Endothelial cell of umbilical vein (primary cell): ENCODE measurements at regions not wholly inside any gene's neighbourhood (a gene's known extent, or its start where the extent isn't known, plus 50 kb on each side); places are given as distances from the start of the nearest gene placed in this dataset.

Source experiments
- BruUV-seq: library from RNA; stranded (reverse); fragments of 400-500 nt; replicated peaks from 2 replicates; lab custom pipeline; 2021; lab: Mats Ljungman, UMichigan
- CTCF ChIA-PET: fragments of 300-600, 350-600 bp; sonication (Branson Sonifier 250); formaldehyde crosslinking; loops from one replicate; lab custom pipeline; 2021; ENCODE audit warnings: antibody characterized with exemption, inconsistent platforms; lab: Charles Lee
- POLR2A ChIA-PET: fragments of 300-600, 350-600 bp; sonication (Branson Sonifier 250); formaldehyde crosslinking; loops from one replicate; lab custom pipeline; 2021; ENCODE audit warnings: antibody characterized with exemption, inconsistent platforms; lab: Charles Lee
- DNase-seq: peaks from one replicate; pipeline ENCODE4 v3.0.0-alpha.2; 2011; ENCODE audit warnings: low read depth, low spot score
- FAIRE-seq: peaks from 2 replicates; lab custom pipeline; 2011; peaks lifted over from hg19 to GRCh38; lab: Jason Lieb, UNC
- H2AFZ ChIP-seq: 2 replicates; pipeline ENCODE4 v1.6.0; 2012; ENCODE audit warnings: low read depth, low read length, control low read depth, inconsistent platforms
- H3K27ac ChIP-seq: 2 replicates; pipeline ENCODE4 v1.5.1; 2011; ENCODE audit warnings: low read depth, mild to moderate bottlenecking, control low read depth, low read length, moderate library complexity; ENCODE audit not compliant: insufficient read depth
- H3K27me3 ChIP-seq, 2 experiments: 2 replicates each; pipeline versions ENCODE4 v1.6.0 to v1.6.1; 2011; ENCODE audit warnings: low read length in 2 of 2, mixed read lengths in 1 of 2; ENCODE audit not compliant: control insufficient read depth in 2 of 2, insufficient read depth in 2 of 2
- H3K36me3 ChIP-seq, 2 experiments: 2 replicates in 1 of 2; 3 replicates in 1 of 2; pipeline ENCODE4 v1.5.1; 2011; ENCODE audit warnings: low read length in 2 of 2, mild to moderate bottlenecking in 1 of 2, moderate library complexity in 1 of 2; ENCODE audit not compliant: control insufficient read depth in 2 of 2, insufficient read depth in 2 of 2; ENCODE audit errors: extremely low read depth in 1 of 2
- H3K4me1 ChIP-seq: 3 replicates; pipeline ENCODE4 v1.5.1; 2011; ENCODE audit warnings: mild to moderate bottlenecking, low read length; ENCODE audit not compliant: control insufficient read depth, insufficient read depth; ENCODE audit errors: extremely low read depth
- H3K4me2 ChIP-seq: 2 replicates; pipeline ENCODE4 v1.6.1; 2011; ENCODE audit warnings: low read length, control low read depth, mixed read lengths; ENCODE audit not compliant: insufficient read depth
- H3K4me3 ChIP-seq, 3 experiments: fragments of 200-600 bp in 1 of 3; sonication (generic), shearing (Covaris generic) in 1 of 3; replicated peaks in 1 of 3; 2 replicates each; pipeline ENCODE4 v1.5.1; 2011 to 2016; ENCODE audit warnings: control low read depth in 3 of 3, low read length in 3 of 3, mild to moderate bottlenecking in 2 of 3, inconsistent platforms in 1 of 3, low read depth in 1 of 3, moderate library complexity in 1 of 3; ENCODE audit not compliant: insufficient read depth in 1 of 3
- H3K79me2 ChIP-seq: 2 replicates; pipeline ENCODE4 v1.6.0; 2012; ENCODE audit warnings: low read length, inconsistent platforms; ENCODE audit not compliant: control insufficient read depth, insufficient read depth
- H3K9ac ChIP-seq: replicated peaks from 2 replicates; pipeline ENCODE3; 2011; ENCODE audit warnings: low read length, control low read depth; ENCODE audit not compliant: insufficient read depth; ENCODE audit errors: extremely low read depth
- H3K9me1 ChIP-seq: replicated peaks from 3 replicates; pipeline ENCODE4 v1.6.0; 2011; ENCODE audit warnings: mild to moderate bottlenecking, low read length; ENCODE audit not compliant: control insufficient read depth, insufficient read depth; ENCODE audit errors: extremely low read depth
- H3K9me3 ChIP-seq: replicated peaks from 2 replicates; pipeline ENCODE4 v1.5.1; 2012; ENCODE audit warnings: low read length, inconsistent platforms; ENCODE audit not compliant: control insufficient read depth, insufficient read depth
- H4K20me1 ChIP-seq: replicated peaks from 2 replicates; pipeline ENCODE3; 2011; ENCODE audit warnings: mild to moderate bottlenecking, low read length; ENCODE audit not compliant: control insufficient read depth, insufficient read depth; ENCODE audit errors: extremely low read depth
- FOS ChIP-seq: IDR thresholded peaks from 2 replicates; pipeline ENCODE4 v1.6.1; 2011; ENCODE audit warnings: mild to moderate bottlenecking, low read length, moderate library complexity, borderline replicate concordance; ENCODE audit not compliant: insufficient read depth
- GATA2 ChIP-seq: IDR thresholded peaks from 2 replicates; pipeline ENCODE4 v1.7.0; 2011; ENCODE audit warnings: low read depth, mild to moderate bottlenecking, moderate library complexity, mixed read lengths, low read length; ENCODE audit not compliant: insufficient read length, insufficient read depth
- MAX ChIP-seq: IDR thresholded peaks from 2 replicates; pipeline ENCODE4 v1.6.1; 2011; ENCODE audit not compliant: insufficient read depth, insufficient read length
- POLR2A ChIP-seq: IDR thresholded peaks from 2 replicates; pipeline ENCODE4 v1.6.1; 2012; ENCODE audit warnings: low read depth, mild to moderate bottlenecking, control low read depth, low read length
- POLR2AphosphoS5 ChIP-seq: IDR thresholded peaks from 2 replicates; pipeline ENCODE4 v1.6.1; 2012; ENCODE audit warnings: low read depth, mild to moderate bottlenecking, control low read depth, low read length, moderate library complexity; ENCODE audit not compliant: insufficient read depth
- dilution Hi-C: fragments of 300-500 bp; cut with MboI; formaldehyde crosslinking; loops from one replicate; pipeline ENCODE4 v1.15.0; 2019; ENCODE audit warnings: low sequenced_read_pairs; ENCODE audit not compliant: extremely low pct_ligation_motif_present
- intact Hi-C: fragments of 100-400 bp; cut with micrococcal nuclease; formaldehyde crosslinking; loops from one replicate; pipeline ENCODE4 v1.10.0; 2022
- TF ChIP-seq, protein P1 (sequence below), 2 donors: IDR thresholded peaks; 1 replicate in 1 of 2; 2 replicates in 1 of 2; pipeline ENCODE4 v1.5.1; 2011; ENCODE audit warnings: low read length in 2 of 2, mild to moderate bottlenecking in 2 of 2, moderate library complexity in 2 of 2, control low read depth in 1 of 2, inconsistent platforms in 1 of 2, low read depth in 1 of 2; ENCODE audit not compliant: insufficient read depth in 1 of 2; ENCODE audit errors: extremely low read depth in 1 of 2

GRCh38 chr11:25961539-25961938 lies 370.4 kb upstream of the ANO3 start:
- no peaks in the 10 kb centered on the region for H3K27me3 ChIP-seq
- no peaks in the 10 kb centered on the region for H3K9me3 ChIP-seq
- DNase-seq (no peak), FAIRE-seq (no peak)
- no peaks in the 10 kb centered on the region for H3K36me3 ChIP-seq
- H3K4me3 ChIP-seq, result no peak overlapping the region
- intact Hi-C loops, result no loop called here
- POLR2A ChIA-PET, result no interaction called here
- no peaks in the 10 kb centered on the region for H4K20me1 ChIP-seq
- BruUV-seq, result no TSS peak
- H3K9me1 ChIP-seq, result no peaks in the 10 kb centered on the region
- no peak overlapping the region for H3K4me2 ChIP-seq
- H3K27ac ChIP-seq, result no peak overlapping the region
- no peak for TF ChIP-seq POLR2A
- TF ChIP-seq, protein P1, sequence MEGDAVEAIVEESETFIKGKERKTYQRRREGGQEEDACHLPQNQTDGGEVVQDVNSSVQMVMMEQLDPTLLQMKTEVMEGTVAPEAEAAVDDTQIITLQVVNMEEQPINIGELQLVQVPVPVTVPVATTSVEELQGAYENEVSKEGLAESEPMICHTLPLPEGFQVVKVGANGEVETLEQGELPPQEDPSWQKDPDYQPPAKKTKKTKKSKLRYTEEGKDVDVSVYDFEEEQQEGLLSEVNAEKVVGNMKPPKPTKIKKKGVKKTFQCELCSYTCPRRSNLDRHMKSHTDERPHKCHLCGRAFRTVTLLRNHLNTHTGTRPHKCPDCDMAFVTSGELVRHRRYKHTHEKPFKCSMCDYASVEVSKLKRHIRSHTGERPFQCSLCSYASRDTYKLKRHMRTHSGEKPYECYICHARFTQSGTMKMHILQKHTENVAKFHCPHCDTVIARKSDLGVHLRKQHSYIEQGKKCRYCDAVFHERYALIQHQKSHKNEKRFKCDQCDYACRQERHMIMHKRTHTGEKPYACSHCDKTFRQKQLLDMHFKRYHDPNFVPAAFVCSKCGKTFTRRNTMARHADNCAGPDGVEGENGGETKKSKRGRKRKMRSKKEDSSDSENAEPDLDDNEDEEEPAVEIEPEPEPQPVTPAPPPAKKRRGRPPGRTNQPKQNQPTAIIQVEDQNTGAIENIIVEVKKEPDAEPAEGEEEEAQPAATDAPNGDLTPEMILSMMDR (IDR thresholded peaks at IDR 0.05; ENCODE audit: extremely low read depth in 1 of 2, insufficient read depth in 1 of 2, low read depth in 1 of 2, low read length in 2 of 2), result no peak
- TF ChIP-seq GATA2, result no peak
- TF ChIP-seq FOS, result no peak
- TF ChIP-seq POLR2AphosphoS5, result no peak
- TF ChIP-seq MAX, result no peak
- no peaks in the 10 kb centered on the region for H3K79me2 ChIP-seq
- H2AFZ ChIP-seq, result no peak overlapping the region
- H3K9ac ChIP-seq, result no peak overlapping the region
- CTCF ChIA-PET, result no interaction called here
- dilution Hi-C loops, result no loop called here
- no peaks in the 10 kb centered on the region for H3K4me1 ChIP-seq
